Left renal cortex interstitium (tissue), 4 donors: ENCODE measurements at regions not wholly inside any gene's neighbourhood (a gene's known extent, or its start where the extent isn't known, plus 50 kb on each side); places are given as distances from the start of the nearest gene placed in this dataset.

ENCODE experiments used
- DNase-seq, 4 donors: peaks; one replicate each; pipeline ENCODE4 v3.0.0-alpha.2; 2013; ENCODE audit warnings: low read depth in 4 of 4, low spot score in 2 of 4, missing footprints in 1 of 4

DNA sequence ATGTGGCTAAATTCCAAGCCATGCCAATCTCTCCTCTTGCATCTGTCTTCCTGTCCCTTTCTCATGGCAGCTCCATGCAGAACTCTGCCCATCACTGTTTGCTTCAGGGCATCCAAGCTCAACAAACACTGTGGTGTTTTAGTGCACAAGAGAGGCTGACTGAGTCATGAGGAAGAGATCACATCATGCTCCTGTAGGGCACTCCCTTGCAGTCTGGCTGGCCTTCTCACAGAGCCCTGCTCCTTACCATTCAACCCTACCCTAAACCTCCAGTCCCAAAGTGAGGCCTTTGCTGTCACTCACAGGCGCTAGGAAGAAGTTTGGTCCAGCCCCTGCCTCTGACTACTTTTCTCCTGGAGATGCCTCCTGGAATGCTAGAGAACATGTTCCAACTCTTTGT lies 194.0 kb downstream of the LRATD1 start:
- DNase-seq = no peak

DNA sequence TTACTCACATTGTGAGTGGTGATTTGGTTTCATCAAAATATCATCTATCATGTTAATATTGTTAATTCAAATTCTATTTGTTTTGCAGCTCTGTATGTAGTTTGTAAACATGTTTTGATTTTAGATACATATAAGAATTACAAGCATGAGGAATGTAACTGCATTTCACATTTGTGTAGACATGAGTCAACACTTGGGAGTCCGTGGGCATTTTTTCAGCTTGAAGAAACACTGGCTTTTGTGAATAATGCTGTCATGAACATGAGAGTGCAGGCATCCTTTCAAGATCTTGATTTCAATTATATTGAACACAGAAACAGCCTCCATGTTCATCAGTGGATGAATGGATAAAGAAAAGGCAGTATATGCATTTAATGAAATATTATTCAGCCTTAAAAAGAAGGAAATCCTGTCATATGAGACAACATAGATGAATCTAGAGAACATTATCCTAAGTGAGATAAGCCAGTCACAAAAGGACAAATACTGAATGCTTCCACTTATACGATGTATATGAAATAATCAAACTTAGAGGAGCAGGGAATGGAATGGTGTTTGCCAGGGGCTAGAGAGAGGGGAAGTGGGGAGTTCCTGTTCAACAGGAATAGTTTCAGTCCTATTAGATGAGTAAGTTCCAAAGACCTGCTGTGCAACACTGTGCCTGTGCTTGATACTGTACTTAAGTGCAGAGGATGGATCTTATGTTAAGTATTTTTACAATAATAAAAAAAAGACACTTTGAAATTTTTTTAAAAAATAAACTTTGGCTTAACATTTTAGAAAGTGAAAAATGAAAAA lies 194.9 kb downstream of the LRATD1 start:
- no peak for DNase-seq

DNA sequence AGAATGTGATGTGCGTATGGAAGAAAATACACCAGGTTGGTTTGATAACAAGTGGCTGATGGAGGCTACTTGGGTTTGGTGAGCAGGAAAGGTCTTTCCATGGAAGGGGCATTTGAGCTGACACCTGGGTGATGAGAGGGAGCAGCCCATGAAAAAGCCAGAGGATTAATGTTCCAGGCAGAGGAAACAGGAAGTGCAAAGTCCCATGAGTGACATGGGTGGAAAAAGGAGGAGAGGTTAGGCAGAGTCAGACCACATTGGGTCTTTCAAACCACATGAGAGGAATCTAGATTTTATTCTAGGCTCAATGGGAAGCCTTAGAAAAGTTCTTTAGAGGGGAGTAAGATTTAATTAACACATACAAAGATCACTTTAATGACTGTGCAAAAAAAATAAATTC lies 195.7 kb downstream of the LRATD1 start:
- no peak for DNase-seq

DNA sequence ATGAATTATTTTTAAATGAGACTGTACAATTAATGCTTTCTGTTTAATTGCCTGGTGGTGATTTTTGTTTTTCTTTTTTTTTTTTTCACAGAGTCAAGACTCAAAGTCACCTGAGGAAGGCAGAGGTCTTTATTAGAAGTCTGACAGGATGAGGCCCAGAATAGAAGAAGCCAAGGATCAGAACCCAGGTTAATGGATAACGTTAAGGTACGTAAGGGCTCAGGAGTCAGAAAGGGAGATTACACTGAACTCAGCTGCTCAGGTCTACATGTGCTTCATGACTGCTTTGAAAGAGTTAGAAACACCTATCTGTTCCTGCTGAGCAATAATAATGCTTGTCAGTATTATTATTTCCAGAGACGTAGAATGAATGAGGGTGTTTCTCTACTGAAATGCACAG lies 196.5 kb downstream of the LRATD1 start:
- DNase-seq = no peak

DNA sequence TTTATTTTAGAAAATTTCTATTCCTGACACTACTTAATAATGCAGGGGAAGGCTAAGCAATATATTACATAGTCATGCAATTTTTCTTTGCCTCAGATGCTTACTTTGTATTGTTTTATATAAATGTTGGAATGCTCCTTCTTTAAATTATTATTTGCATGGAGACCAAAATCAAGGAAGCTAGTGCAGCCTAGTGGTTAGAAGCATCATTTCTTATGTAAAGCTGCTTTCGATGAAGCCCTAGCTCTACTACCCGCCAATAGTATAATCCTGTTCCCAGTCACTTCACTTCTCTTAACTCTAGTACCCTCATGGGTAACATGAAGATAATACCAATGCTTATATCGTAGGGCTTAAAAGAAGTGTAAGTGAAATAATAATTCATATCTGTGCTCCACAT lies 198.9 kb downstream of the LRATD1 start:
- DNase-seq = no peak

DNA sequence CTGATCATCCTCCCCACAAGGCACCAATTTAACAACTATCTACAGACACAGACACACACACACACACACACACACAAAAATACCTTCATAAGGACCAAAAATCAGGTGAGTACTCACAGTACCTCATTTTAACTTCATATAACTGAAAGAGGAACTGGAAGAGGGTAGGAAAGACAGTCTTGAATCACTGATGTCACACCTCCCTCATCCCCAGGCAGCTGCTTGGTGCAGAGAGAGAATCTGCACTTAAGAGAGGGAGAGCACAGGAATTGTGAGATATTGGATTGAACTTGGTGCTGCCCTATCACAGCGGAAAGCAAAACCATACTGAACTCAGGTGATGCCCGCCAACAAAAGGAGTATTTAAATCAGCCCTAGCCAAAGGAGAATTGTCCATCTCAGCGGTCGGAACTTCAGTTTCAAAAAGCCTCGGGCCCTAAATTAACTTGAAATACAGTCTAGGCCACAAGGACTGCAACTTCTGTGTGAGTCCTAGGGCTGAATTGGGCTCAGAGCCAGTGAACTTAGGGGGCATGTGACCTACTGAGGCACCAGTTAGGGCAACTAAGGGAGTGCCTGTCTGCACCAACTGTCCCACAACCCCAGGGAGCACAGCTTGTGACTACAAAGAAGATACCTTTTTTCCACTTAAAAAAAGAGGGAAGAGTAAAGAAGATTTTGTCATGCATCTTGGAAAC lies 211.1 kb downstream of the LRATD1 start:
- no peak for DNase-seq

DNA sequence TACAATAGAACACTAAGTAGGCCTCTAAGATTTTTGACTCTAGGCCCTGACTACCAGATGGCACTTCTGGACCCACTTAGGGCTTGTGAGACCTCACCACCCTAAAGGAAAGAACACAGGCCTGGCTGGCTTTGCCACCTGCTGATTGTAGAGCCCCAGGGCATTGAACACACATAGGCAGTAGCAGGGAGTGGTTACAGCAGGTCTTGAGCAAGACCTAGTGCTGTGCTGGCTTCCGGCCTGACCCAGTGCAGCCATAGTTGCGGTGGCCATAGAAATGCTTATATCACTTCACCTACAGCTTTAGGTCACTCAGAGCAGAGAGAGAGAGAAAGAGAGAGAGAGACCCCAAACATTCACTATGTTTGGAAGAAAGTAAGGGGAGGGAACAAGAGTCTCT lies 223.2 kb downstream of the LRATD1 start:
- no peak for DNase-seq

DNA sequence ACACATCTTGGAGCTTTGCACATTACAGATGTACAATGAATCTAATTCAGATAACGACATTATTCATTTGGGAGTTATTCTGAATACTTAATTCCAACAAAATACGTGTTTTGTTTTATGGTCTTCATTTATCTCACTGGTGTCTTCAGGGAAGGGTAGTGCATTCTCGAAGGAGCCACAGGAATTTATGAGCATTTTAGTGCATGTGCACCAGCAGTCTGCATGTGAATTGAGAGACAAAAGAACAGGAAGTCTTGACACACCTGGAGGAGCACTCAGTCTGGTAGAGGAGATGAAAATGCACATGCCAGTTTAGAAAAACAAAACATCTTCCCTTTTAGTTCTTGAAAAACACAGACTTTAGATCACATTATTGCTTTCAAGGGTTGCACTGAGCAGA lies 228.7 kb downstream of the LRATD1 start:
- DNase-seq = no peak

DNA sequence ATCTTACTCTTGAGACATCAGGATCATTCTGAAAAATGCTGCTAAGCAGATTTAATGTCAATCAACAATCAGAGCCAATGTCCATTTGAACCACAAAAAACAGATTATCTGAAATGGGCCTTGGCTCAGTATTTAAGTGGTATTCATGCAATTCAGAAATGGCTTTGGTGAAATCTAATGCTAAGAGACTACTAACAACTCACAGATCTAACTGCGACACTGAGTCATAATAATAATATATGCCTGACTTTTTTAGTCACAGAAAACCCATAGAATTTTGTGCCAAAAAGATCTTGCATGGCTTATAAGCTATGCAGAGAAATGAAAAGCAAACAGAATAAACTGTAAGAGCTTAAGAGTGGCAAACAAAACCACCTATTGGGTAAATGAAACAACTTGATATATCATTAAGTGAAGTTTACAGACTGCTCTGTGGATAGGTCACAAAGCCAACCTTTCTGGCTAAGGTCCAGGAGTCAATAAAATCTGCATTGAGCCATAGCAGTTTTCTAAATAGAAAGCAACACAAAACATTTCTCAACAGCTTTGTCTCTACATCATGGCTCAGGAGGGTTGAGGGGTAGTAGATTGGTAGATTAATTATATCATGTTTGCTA lies 234.3 kb downstream of the LRATD1 start:
- DNase-seq = peak in 1 of 4 donors; percentile 4

DNA sequence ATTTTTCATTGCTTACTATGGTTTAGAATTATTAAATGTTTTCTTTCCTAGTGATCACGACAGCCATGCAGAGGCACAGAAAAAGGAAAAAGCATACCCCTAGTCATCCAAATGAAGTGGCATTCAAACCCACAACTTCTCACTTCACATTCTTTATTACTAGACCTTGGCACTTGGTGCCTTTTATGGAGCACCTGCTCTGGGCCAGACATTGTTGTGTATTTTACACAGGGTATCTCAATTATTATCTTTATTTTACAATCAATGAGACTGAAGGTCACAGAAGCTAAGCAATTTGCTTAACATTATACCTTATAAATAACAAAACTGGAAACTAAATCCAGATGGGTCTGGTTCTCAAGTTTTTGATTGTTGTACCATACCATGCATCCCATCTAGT lies 235.3 kb downstream of the LRATD1 start:
- DNase-seq = no peak

DNA sequence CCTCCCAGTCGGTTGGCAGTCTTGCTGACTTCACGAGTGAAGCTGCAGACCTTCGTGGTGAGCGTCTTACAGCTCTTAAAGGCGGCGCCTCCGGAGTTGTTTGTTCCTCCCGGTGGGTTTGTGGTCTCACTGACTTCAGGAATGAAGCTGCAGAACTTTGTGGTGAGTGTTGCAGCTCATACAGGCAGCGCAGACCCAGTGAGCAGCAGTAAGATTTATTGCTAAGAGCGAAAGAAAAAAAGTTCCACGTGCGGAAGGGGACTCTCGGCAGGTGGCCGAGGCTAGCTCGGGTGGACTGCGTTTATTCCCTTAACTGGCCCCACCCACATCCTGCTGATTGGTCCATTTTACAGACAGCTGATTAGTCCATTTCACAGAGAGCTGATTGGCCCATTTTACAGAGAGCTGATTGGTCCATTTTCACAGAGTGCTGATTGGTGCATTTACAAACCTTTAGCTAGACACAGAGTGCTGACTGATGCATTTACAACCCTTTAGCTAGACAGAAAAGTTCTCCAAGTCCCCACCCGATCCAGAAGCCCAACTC lies 240.3 kb downstream of the LRATD1 start:
- no peak for DNase-seq

DNA sequence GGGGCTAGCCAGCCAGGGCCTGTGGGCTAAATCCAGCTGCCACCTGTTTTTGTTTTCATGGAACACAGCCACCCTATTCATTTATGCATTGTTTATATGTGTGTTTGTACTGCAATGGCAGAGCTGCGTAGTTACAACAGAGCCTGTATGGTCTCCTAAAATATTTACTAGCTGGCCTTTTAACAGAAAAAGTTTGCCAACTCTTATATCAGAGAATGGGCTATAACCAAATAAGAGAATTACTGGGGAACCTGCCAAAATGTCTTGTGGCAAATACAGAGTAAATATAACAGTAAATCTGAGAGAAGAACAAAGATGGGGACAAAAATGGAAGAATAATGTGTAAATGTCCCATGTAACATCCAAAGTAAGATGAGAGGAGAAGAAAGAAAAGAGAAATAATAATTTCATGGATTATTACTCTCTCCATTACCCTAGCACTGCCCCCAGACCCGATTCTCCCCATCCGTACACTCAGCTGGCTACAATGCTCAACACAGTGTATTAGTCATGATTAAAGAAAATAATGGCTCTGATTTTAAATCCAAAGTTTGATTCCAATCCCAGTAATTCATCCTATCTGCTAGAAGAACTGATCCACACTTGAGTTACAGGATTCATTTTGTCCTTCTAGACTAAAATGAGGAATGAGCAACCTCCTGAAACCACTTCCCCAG lies 249.3 kb downstream of the LRATD1 start:
- no peak for DNase-seq

DNA sequence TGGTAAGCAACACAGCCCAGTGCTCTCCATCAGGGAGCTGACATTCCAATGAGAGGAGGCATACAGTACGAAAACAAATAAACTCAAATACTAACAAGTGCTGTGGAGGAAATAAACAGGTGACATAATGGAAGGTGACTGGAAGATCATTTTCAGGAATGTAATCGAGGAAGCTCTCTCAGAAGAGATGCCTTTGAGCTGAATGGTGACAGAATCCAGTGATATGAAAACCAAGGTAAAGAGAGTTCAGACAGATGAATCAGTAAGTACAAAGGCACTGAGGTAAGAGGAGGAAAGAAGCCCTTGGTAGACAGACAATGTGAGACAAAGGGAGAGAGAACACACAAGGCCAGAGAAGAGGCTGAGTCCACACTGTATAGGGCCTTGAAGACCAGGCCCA lies 252.1 kb downstream of the LRATD1 start:
- DNase-seq = no peak

DNA sequence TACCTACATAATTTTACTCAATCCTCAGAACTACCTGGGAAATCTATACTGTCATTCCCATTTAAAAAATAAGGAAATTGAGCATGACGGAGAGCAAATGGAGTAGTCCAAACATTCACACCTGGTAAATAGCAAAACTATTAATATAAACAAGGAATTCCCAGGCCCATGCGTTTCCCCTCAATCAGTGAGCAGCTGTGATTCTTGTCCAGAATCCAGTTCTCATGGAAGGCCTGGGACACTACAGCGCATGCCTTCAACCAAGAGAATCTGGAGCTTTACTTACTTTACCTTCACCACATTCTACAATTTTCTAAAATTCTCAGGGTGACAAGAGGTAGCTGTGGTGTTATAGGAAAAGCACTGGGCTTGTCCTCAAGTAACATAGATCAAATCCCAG lies 259.0 kb downstream of the LRATD1 start:
- DNase-seq = no peak

DNA sequence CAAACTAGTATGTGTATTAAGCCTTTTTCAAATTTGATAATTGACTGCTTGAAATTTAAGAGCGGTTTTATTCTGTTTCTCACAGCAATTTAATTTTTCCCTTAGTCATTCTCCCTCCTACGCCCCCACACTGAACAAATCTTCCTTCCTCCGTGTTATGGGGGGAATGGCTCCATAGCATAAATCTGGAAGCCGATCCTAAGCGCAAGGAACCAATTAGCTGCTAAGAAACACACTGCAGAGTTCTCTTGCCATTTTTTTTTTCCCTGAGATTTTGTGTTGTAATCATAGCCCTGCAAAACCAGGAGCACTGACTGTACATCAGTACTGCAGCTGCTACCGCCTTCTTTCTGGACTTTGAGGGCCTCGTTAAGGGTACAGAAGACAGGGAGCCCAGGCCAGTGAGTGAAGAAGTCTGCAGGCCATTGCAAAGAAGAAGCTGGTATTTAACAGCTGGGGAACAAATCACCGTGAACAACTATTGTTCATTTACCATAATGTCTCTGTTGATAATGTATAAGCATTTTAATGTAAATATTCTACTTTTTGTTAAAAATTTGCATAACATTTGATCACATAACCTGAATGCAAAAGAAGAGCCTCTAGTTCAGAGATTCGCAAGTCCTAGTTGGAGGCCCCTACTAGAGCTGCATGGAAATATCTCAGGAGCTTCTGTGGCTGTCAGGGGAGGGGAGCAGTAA lies 264.0 kb downstream of the LRATD1 start:
- DNase-seq = no peak

DNA sequence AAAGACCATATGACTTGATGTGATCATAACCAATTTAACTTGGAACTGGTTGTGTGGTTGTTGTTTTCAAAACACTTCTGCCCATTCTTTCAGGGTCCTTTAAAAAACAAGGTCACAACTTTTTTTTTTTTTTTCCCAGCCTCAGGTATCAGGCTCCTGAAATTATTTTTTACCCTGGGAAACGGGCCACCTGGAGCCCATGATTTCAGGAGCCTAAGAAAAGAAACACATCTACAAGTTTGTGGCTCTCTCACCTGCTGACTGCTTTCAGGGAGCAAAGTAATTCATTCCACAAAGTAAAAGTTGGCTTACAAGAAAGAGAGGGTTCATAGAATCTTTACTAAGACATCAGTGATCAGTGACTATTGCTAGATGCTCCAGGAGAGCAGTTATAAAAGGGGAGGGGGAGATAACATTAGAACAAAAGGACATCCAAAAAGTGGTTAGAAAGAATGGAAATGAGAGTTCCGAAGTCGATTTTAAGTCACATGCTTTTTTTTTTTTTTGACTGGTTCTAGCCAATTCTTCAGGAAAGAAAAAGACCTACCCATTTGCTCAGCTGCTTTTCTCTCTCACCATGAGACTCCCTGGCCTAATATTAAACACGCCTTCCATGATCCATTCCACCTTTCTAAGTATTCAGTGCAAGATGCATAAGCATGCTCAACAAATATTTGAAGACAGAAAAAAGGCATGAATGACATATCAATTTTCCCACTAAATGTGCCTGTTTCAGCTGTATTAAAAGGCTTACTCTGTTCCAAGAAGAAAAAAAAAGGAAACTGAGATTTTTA lies 267.3 kb downstream of the LRATD1 start:
- no peak for DNase-seq

DNA sequence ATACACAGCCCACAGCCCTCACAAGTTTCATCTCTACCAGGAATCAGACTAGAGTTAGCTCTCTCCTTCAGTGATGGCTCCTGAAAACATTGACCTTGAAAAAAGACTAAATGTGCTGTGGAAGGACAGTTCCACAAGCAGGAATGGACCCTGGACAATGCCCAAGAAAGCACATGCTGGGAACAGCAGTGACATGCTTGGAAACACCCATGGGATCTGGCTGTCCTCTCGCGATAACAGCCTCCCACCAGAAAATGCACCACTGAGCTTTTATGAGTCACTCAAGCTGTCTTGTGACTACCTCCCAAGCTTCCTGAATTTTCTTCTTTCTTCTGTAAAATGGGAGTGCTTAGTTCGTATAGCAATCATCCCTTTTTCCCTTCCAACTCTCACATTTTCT lies 269.2 kb downstream of the LRATD1 start:
- DNase-seq = no peak

DNA sequence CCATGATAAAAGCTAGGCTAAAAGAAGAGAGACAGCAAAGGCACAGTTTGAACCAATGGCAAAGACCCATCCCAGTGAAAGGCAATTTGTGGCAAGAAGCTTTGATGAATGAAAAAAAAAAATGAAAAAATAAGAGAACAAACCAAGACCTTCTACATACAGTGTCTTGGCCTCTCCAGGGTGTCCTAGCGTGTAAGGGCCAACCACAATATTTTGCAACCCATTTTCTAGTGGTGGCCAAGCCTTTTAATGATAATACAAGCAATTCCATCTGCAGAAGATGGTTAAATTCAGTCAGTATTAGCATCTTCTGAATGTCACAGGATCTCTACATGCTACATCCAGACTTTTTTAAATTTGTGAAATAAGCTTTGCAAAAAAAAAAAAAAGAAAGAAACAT lies 270.4 kb downstream of the LRATD1 start:
- DNase-seq = no peak

DNA sequence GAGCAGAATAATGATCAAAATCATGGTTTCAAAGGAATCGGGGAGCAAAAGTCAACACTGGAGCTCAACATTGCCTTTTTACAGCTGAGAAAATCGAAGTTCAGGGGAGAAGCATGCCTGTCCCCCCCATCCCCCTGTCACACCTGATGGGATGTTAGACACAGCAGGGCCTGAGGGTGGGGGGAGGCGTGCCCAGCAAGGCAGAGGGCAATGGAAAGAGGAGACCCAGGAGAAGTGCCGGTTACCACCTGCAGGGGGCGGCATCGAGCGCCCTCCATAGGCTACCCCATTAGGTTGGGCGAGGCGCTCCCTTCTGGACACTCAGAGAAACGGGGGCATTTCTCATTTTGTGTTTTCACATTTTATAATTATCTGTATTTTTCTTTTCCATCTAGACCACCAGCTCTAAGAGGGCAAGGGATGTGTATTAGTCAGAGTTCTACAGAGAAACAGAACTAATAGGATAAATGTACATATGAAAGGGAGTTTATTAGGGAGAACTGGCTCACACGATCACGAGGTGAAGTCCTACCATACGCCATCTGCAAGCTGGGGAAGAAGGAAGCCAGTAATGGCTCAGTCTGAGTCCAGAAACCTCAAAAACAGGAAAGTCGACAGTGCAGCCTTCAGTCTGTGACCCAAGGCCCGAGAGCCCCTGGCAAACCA lies 271.3 kb downstream of the LRATD1 start:
- DNase-seq = no peak
